GM10266 (cell line): ENCODE measurements at regions not wholly inside any gene's neighbourhood (a gene's known extent, or its start where the extent isn't known, plus 50 kb on each side); places are given as distances from the start of the nearest gene placed in this dataset.

Source experiments
- DNase-seq: peaks from one replicate; pipeline ENCODE4 v3.0.0; 2012; ENCODE audit errors: extremely low spot score
- TF ChIP-seq, protein P1 (sequence below): IDR thresholded peaks from 2 replicates; pipeline ENCODE4 v1.5.1; 2012; ENCODE audit warnings: mild to moderate bottlenecking, low read depth; ENCODE audit not compliant: control insufficient read depth, insufficient read depth; ENCODE audit errors: missing control alignments

DNA sequence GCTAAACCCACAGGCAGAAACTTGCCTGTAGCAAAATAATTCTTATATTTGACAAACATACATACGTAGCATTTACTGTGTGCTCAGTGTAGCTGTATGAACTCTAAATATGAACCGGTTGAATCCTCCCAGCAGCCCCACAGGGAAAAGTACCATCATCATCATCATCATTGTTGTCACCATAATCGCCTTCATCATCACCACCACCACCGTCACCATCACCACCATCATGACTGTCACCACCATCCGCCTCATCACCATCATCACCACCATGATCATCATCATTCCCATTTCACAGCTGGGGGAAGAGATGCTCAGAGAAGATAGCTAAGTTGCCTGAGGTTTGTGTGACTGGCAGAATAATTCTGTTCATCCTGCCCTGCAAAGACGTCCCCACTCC is 81.7 kb downstream of the IRF8 start:
- TF ChIP-seq, protein P1, sequence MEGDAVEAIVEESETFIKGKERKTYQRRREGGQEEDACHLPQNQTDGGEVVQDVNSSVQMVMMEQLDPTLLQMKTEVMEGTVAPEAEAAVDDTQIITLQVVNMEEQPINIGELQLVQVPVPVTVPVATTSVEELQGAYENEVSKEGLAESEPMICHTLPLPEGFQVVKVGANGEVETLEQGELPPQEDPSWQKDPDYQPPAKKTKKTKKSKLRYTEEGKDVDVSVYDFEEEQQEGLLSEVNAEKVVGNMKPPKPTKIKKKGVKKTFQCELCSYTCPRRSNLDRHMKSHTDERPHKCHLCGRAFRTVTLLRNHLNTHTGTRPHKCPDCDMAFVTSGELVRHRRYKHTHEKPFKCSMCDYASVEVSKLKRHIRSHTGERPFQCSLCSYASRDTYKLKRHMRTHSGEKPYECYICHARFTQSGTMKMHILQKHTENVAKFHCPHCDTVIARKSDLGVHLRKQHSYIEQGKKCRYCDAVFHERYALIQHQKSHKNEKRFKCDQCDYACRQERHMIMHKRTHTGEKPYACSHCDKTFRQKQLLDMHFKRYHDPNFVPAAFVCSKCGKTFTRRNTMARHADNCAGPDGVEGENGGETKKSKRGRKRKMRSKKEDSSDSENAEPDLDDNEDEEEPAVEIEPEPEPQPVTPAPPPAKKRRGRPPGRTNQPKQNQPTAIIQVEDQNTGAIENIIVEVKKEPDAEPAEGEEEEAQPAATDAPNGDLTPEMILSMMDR = no peak
- no peak for DNase-seq

GRCh38 chr16:85981826-85982562 is 83.0 kb downstream of the IRF8 start:
- TF ChIP-seq, protein P1 = no peak

GRCh38 chr16:85982563-85982939 is 83.6 kb downstream of the IRF8 start:
- DNase-seq = no peak
- TF ChIP-seq, protein P1 = no peak

More at GRCh38 chr16:85981826-85982562, 83.0 kb downstream of the IRF8 start:
- no peak for DNase-seq

DNA sequence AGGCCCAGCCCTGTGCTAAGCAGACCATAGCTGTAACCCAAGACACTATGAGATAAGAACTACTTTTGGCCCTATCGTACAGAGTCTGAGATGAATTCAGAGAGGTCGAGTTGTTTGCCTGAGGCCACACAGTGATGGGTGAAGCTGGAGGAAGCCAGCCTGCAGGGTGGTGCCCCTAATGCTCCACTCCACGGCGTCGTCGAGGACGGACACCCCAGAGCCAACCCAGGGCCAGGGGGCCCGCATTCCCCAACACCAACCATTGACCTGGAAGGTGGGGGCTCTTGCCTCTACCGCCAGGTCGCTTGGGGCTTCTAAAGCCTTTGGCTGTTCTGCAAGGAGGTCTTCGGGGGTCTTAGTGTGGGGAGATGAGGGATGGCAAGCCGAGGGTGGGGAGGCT is 84.1 kb downstream of the IRF8 start:
- no peak for DNase-seq
- TF ChIP-seq, protein P1 = no peak

GRCh38 chr16:85983606-85984230 is 84.8 kb downstream of the IRF8 start:
- TF ChIP-seq, protein P1 = no peak
- no peak for DNase-seq

DNA sequence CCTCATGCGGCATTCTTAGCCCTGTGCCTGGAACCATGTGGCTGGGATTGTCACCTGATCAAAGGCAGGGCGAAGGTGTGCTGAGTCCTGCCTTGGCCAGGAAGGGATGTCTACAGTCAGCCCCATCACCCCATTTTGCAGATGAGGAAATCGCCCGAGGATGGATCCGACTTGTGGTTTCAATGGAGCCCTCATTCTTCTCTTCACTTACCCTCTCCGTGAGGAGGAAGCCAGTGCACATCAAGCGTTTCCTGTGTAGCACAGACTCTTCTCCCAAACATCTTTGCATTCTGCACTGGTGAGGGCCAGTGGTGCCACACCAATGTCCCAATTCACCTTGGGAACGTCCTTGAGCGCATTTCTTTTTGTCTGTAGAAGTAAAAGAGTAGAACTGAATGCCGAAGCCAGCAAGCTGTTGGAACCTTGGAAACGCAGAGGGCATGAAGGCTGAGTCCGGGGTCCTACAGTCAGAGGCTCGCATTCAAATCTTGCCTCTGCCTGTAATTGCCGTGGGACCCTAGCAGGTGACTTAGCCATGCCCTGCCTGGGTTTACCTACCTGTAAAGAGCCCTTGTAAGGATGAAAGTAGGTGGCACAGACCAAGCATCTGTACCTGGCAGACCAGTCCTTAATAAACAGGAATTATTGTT is 85.4 kb downstream of the IRF8 start:
- DNase-seq = no peak
- TF ChIP-seq, protein P1 = no peak
